ENCODE measurements at regions not wholly inside any gene's neighbourhood (a gene's known extent, or its start where the extent isn't known, plus 50 kb on each side); places are given as distances from the start of the nearest gene placed in this dataset.

DNA sequence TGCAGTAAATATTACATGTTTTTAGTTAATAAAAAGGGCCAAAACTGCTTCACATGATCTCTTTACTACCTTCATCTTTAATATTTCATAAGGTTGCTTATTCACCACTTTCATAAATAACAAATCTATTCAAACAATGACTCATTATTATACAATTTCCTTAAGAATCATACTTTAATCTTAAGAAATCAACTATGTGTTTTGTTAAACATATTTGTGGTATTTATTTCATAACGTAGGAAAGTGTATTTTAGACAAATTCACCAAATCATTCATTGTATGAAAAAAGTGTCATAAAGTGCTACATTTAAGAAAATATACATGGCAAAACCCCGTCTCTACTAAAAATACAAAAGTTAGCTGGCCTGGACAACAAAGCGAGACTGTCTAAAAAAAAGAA, 150.5 kb upstream of the RXFP1 start:
- TF ChIP-seq CTCF (IDR thresholded peaks at IDR 0.05; ENCODE audit: poor library complexity) (no peak), EZH2 (IDR thresholded peaks at IDR 0.05; ENCODE audit: borderline replicate concordance) (no peak)
